WI38 (cell line): ENCODE measurements at regions not wholly inside any gene's neighbourhood (a gene's known extent, or its start where the extent isn't known, plus 50 kb on each side); places are given as distances from the start of the nearest gene placed in this dataset.

Source experiments
- H3K4me3 ChIP-seq: 2 replicates; pipeline ENCODE4 v1.5.1; 2011; ENCODE audit warnings: low read depth, mild to moderate bottlenecking, control low read depth, low read length
- CTCF ChIP-seq: IDR thresholded peaks from 2 replicates; pipeline ENCODE4 v1.5.1; 2012; ENCODE audit warnings: low read depth, mild to moderate bottlenecking, control low read depth, low read length

GRCh38 chr1:195799016-195799415 lies 809.2 kb downstream of the KCNT2 start:
- TF ChIP-seq CTCF: no peak
- no peak overlapping the region for H3K4me3 ChIP-seq

- TF ChIP-seq CTCF: no peak
- no peak overlapping the region for H3K4me3 ChIP-seq
Observed at GRCh38 chr1:195794225-195794624, 814.0 kb downstream of the KCNT2 start.

- no peak overlapping the region for H3K4me3 ChIP-seq
- TF ChIP-seq CTCF: no peak
Observed at GRCh38 chr1:195791796-195792195, 816.4 kb downstream of the KCNT2 start.

GRCh38 chr1:195790514-195791168 lies 817.6 kb downstream of the KCNT2 start:
- TF ChIP-seq CTCF: no peak
- no peak overlapping the region for H3K4me3 ChIP-seq

- TF ChIP-seq CTCF: no peak
- no peak overlapping the region for H3K4me3 ChIP-seq
Observed at GRCh38 chr1:195789321-195789720, 818.9 kb downstream of the KCNT2 start.

- TF ChIP-seq CTCF: no peak
- no peak overlapping the region for H3K4me3 ChIP-seq
Observed at GRCh38 chr1:195788721-195789120, 819.5 kb downstream of the KCNT2 start.

GRCh38 chr1:195785830-195786229 lies 822.4 kb downstream of the KCNT2 start:
- no peak for TF ChIP-seq CTCF
- no peak overlapping the region for H3K4me3 ChIP-seq
